Peyer's patch (tissue), 4 donors: ENCODE measurements at regions not wholly inside any gene's neighbourhood (a gene's known extent, or its start where the extent isn't known, plus 50 kb on each side); places are given as distances from the start of the nearest gene placed in this dataset.

Source experiments
- CTCF ChIP-seq, 6 experiments: fragments of 450-650 bp in 4 of 6; fragments of 200-600 bp in 2 of 6; sonication (generic) in 1 of 6; IDR thresholded peaks; one replicate each; pipeline ENCODE4 v1.5.1; 2017 to 2019; ENCODE audit warnings: antibody characterized with exemption in 6 of 6, mild to moderate bottlenecking in 3 of 6, moderate library complexity in 1 of 6
- POLR2A ChIP-seq, 2 donors: fragments of 450-650 bp; IDR thresholded peaks; one replicate each; pipeline ENCODE4 v1.5.1; 2017; ENCODE audit warnings: antibody characterized with exemption in 2 of 2, mild to moderate bottlenecking in 2 of 2, moderate library complexity in 2 of 2

DNA sequence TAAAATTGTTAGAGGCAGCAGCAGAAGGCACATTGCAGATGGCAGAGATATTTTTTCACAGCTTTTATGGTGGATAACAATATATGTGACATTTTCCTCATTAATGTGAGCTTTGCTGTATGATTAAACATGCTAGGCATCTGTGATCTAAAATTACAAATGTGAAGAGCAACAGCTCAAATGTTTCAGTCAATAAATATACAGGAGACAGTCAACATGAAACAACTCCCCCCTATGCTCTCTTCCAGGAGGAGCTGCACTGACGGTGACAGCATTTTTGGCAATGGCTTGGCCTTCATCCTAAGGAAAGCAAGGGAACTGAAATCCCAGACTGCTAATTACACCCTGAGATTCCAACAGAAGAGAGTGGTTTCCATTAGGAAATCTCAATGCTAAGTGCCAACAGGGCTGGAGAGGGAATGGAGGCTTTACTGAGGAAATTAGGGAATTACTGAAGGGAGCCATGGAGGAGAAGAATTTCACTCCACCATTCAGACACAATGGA lies 51.4 kb upstream of the GRB10 start:
- no peak for TF ChIP-seq POLR2A (IDR thresholded peaks at IDR 0.05)
- TF ChIP-seq CTCF (IDR thresholded peaks at IDR 0.05), result no peak
